ENCODE measurements at regions not wholly inside any gene's neighbourhood (a gene's known extent, or its start where the extent isn't known, plus 50 kb on each side); places are given as distances from the start of the nearest gene placed in this dataset.

DNA sequence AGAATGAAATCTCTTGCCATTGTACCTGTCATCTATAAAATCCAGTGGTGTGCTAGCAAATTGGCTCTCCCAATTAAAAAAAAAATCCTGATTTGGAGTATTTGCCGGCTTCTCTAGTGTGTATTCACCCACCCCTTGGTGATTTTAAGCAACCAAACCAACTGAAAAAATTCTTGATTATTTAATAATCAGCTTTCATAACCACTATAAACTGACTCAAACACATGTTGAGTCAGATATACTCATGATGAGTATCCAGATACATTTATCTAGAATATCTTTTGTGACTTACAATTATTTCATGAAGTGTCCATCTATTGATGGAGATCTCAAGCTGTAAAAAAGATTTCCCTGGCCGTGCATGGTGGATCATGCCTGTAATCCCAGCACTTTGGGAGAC is 205.4 kb downstream of the RASSF9 start (continued):
- TF ChIP-seq, protein P1, sequence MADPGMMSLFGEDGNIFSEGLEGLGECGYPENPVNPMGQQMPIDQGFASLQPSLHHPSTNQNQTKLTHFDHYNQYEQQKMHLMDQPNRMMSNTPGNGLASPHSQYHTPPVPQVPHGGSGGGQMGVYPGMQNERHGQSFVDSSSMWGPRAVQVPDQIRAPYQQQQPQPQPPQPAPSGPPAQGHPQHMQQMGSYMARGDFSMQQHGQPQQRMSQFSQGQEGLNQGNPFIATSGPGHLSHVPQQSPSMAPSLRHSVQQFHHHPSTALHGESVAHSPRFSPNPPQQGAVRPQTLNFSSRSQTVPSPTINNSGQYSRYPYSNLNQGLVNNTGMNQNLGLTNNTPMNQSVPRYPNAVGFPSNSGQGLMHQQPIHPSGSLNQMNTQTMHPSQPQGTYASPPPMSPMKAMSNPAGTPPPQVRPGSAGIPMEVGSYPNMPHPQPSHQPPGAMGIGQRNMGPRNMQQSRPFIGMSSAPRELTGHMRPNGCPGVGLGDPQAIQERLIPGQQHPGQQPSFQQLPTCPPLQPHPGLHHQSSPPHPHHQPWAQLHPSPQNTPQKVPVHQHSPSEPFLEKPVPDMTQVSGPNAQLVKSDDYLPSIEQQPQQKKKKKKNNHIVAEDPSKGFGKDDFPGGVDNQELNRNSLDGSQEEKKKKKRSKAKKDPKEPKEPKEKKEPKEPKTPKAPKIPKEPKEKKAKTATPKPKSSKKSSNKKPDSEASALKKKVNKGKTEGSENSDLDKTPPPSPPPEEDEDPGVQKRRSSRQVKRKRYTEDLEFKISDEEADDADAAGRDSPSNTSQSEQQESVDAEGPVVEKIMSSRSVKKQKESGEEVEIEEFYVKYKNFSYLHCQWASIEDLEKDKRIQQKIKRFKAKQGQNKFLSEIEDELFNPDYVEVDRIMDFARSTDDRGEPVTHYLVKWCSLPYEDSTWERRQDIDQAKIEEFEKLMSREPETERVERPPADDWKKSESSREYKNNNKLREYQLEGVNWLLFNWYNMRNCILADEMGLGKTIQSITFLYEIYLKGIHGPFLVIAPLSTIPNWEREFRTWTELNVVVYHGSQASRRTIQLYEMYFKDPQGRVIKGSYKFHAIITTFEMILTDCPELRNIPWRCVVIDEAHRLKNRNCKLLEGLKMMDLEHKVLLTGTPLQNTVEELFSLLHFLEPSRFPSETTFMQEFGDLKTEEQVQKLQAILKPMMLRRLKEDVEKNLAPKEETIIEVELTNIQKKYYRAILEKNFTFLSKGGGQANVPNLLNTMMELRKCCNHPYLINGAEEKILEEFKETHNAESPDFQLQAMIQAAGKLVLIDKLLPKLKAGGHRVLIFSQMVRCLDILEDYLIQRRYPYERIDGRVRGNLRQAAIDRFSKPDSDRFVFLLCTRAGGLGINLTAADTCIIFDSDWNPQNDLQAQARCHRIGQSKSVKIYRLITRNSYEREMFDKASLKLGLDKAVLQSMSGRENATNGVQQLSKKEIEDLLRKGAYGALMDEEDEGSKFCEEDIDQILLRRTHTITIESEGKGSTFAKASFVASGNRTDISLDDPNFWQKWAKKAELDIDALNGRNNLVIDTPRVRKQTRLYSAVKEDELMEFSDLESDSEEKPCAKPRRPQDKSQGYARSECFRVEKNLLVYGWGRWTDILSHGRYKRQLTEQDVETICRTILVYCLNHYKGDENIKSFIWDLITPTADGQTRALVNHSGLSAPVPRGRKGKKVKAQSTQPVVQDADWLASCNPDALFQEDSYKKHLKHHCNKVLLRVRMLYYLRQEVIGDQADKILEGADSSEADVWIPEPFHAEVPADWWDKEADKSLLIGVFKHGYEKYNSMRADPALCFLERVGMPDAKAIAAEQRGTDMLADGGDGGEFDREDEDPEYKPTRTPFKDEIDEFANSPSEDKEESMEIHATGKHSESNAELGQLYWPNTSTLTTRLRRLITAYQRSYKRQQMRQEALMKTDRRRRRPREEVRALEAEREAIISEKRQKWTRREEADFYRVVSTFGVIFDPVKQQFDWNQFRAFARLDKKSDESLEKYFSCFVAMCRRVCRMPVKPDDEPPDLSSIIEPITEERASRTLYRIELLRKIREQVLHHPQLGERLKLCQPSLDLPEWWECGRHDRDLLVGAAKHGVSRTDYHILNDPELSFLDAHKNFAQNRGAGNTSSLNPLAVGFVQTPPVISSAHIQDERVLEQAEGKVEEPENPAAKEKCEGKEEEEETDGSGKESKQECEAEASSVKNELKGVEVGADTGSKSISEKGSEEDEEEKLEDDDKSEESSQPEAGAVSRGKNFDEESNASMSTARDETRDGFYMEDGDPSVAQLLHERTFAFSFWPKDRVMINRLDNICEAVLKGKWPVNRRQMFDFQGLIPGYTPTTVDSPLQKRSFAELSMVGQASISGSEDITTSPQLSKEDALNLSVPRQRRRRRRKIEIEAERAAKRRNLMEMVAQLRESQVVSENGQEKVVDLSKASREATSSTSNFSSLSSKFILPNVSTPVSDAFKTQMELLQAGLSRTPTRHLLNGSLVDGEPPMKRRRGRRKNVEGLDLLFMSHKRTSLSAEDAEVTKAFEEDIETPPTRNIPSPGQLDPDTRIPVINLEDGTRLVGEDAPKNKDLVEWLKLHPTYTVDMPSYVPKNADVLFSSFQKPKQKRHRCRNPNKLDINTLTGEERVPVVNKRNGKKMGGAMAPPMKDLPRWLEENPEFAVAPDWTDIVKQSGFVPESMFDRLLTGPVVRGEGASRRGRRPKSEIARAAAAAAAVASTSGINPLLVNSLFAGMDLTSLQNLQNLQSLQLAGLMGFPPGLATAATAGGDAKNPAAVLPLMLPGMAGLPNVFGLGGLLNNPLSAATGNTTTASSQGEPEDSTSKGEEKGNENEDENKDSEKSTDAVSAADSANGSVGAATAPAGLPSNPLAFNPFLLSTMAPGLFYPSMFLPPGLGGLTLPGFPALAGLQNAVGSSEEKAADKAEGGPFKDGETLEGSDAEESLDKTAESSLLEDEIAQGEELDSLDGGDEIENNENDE (IDR thresholded peaks at IDR 0.05; ENCODE audit: insufficient replicate concordance, low read length) = no peak
- TF ChIP-seq, protein P2, sequence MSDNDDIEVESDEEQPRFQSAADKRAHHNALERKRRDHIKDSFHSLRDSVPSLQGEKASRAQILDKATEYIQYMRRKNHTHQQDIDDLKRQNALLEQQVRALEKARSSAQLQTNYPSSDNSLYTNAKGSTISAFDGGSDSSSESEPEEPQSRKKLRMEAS (IDR thresholded peaks at IDR 0.05) = no peak
- TF ChIP-seq CHD1 (IDR thresholded peaks at IDR 0.05; ENCODE audit: low read depth, low read length) (no peak), YY1 (IDR thresholded peaks at IDR 0.05; ENCODE audit: low read depth, low read length) (no peak), ATF2 (IDR thresholded peaks at IDR 0.05; ENCODE audit: low read length) (no peak), KDM4A (IDR thresholded peaks at IDR 0.05; ENCODE audit: low read depth, low read length, severe bottlenecking) (no peak), NANOG (IDR thresholded peaks at IDR 0.05; ENCODE audit: insufficient read depth, low read depth, low read length, poor library complexity, severe bottlenecking) (no peak), TAF7 (optimal IDR thresholded peaks at IDR 0.05; ENCODE audit: borderline replicate concordance, low read depth, low read length) (no peak), KDM5A (IDR thresholded peaks at IDR 0.05; ENCODE audit: low read length) (no peak)
